Skeletal muscle satellite cell (primary cell): ENCODE measurements at regions not wholly inside any gene's neighbourhood (a gene's known extent, or its start where the extent isn't known, plus 50 kb on each side); places are given as distances from the start of the nearest gene placed in this dataset.
"Not testable (repeated sequence)": the region's sequence is repeated elsewhere in the genome, so short reads cannot be mapped to it uniquely, and the experiment has no call there.

Experiments used
- H3K27me3 ChIP-seq: 2 replicates; pipeline ENCODE4 v1.7.0; 2013; ENCODE audit warnings: low read length; ENCODE audit not compliant: control insufficient read depth, insufficient read depth
- H3K36me3 ChIP-seq: 2 replicates; pipeline ENCODE4 v1.7.0; 2013; ENCODE audit warnings: mild to moderate bottlenecking, control low read depth, low read length; ENCODE audit not compliant: insufficient read depth
- H3K4me1 ChIP-seq: 2 replicates; pipeline ENCODE4 v1.7.0; 2013; ENCODE audit warnings: low read length; ENCODE audit not compliant: control insufficient read depth, insufficient read depth
- H3K4me2 ChIP-seq: 2 replicates; pipeline ENCODE4 v1.7.0; 2013; ENCODE audit warnings: mild to moderate bottlenecking, low read length
- H3K4me3 ChIP-seq: 2 replicates; pipeline ENCODE4 v1.7.0; 2013; ENCODE audit warnings: low read length
- H3K9ac ChIP-seq: 2 replicates; pipeline ENCODE4 v1.7.0; 2013; ENCODE audit warnings: mild to moderate bottlenecking, low read depth, low read length, moderate library complexity
- H3K9me3 ChIP-seq: replicated peaks from 2 replicates; pipeline ENCODE4 v1.7.0; 2013; ENCODE audit warnings: mild to moderate bottlenecking, control low read depth, low read length

- Histone ChIP-seq H3K36me3 (no peaks in the 10 kb centered on the region), H3K9ac (no peak overlapping the region), H3K27me3 (no peaks in the 10 kb centered on the region), H3K4me2 (no peak overlapping the region), H3K9me3 (no peaks in the 10 kb centered on the region), H3K4me3 (no peak overlapping the region), H3K4me1 (no peaks in the 10 kb centered on the region)
These were observed 226.2 kb upstream of the TP63 start for GRCh38 chr3:189404797-189405484.

GRCh38 chr3:189406148-189406547, 225.0 kb upstream of the TP63 start:
- Histone ChIP-seq H3K36me3 (no peaks in the 10 kb centered on the region), H3K27me3 (no peaks in the 10 kb centered on the region), H3K9ac (no peak overlapping the region), H3K9me3 (no peaks in the 10 kb centered on the region), H3K4me3 (no peak overlapping the region), H3K4me1 (no peaks in the 10 kb centered on the region), H3K4me2 (no peak overlapping the region)

- Histone ChIP-seq H3K27me3 (no peaks in the 10 kb centered on the region), H3K36me3 (no peaks in the 10 kb centered on the region), H3K9ac (no peak overlapping the region)
These were observed 220.7 kb upstream of the TP63 start for GRCh38 chr3:189410522-189410921.

GRCh38 chr3:189419038-189419437, 212.2 kb upstream of the TP63 start:
- no peak overlapping the region for H3K4me3 ChIP-seq
- H3K4me1 ChIP-seq = no peaks in the 10 kb centered on the region
- no peaks in the 10 kb centered on the region for H3K36me3 ChIP-seq
- no peaks in the 10 kb centered on the region for H3K27me3 ChIP-seq
- H3K9me3 ChIP-seq = no peaks in the 10 kb centered on the region
- no peak overlapping the region for H3K9ac ChIP-seq
- no peak overlapping the region for H3K4me2 ChIP-seq

More at GRCh38 chr3:189410522-189410921, 220.7 kb upstream of the TP63 start:
- Histone ChIP-seq H3K4me3 (no peak overlapping the region), H3K4me2 (no peak overlapping the region), H3K4me1 (no peaks in the 10 kb centered on the region), H3K9me3 (no peaks in the 10 kb centered on the region)

GRCh38 chr3:189419683-189420082, 211.5 kb upstream of the TP63 start:
- Histone ChIP-seq H3K27me3 (no peaks in the 10 kb centered on the region), H3K4me2 (no peak overlapping the region), H3K9me3 (no peaks in the 10 kb centered on the region), H3K36me3 (no peaks in the 10 kb centered on the region), H3K9ac (no peak overlapping the region), H3K4me3 (no peak overlapping the region), H3K4me1 (no peaks in the 10 kb centered on the region)

- Histone ChIP-seq H3K9me3 (no peaks in the 10 kb centered on the region), H3K4me1 (no peaks in the 10 kb centered on the region), H3K4me2 (no peak overlapping the region), H3K36me3 (no peaks in the 10 kb centered on the region), H3K4me3 (no peak overlapping the region), H3K9ac (no peak overlapping the region), H3K27me3 (no peaks in the 10 kb centered on the region)
These were observed 206.3 kb upstream of the TP63 start for GRCh38 chr3:189424922-189425321.

GRCh38 chr3:189429019-189429418, 202.2 kb upstream of the TP63 start:
- Histone ChIP-seq H3K36me3 (no peaks in the 10 kb centered on the region), H3K9me3 (no peaks in the 10 kb centered on the region), H3K9ac (no peak overlapping the region), H3K27me3 (no peaks in the 10 kb centered on the region), H3K4me2 (no peak overlapping the region), H3K4me3 (no peak overlapping the region), H3K4me1 (no peaks in the 10 kb centered on the region)

- Histone ChIP-seq H3K9me3 (no peaks in the 10 kb centered on the region), H3K27me3 (no peaks in the 10 kb centered on the region), H3K9ac (no peak overlapping the region), H3K4me2 (no peak overlapping the region), H3K36me3 (no peaks in the 10 kb centered on the region), H3K4me1 (no peaks in the 10 kb centered on the region), H3K4me3 (no peak overlapping the region)
These were observed 201.0 kb upstream of the TP63 start for GRCh38 chr3:189430166-189430565.

- not testable (repeated sequence) for H3K36me3 ChIP-seq, H3K27me3 ChIP-seq
These were observed 188.9 kb upstream of the TP63 start for GRCh38 chr3:189442257-189442656.

GRCh38 chr3:189446959-189447560, 184.1 kb upstream of the TP63 start:
- peaks cover 6% of the 10 kb centered on the region for H3K4me1 ChIP-seq
- no peaks in the 10 kb centered on the region for H3K36me3 ChIP-seq
- no peaks in the 10 kb centered on the region for H3K9me3 ChIP-seq
- H3K27me3 ChIP-seq = no peaks in the 10 kb centered on the region
- H3K9ac ChIP-seq = no peak overlapping the region
- no peak overlapping the region for H3K4me3 ChIP-seq
- H3K4me2 ChIP-seq = no peak overlapping the region

More at GRCh38 chr3:189442257-189442656, 188.9 kb upstream of the TP63 start:
- not testable (repeated sequence) for H3K9ac ChIP-seq, H3K4me2 ChIP-seq, H3K4me1 ChIP-seq, H3K9me3 ChIP-seq, H3K4me3 ChIP-seq

GRCh38 chr3:189449084-189449483, 182.1 kb upstream of the TP63 start:
- Histone ChIP-seq H3K4me3 (no peak overlapping the region), H3K36me3 (no peaks in the 10 kb centered on the region), H3K9ac (no peak overlapping the region), H3K4me2 (no peak overlapping the region), H3K4me1 (peaks cover 6% of the 10 kb centered on the region), H3K9me3 (no peaks in the 10 kb centered on the region), H3K27me3 (no peaks in the 10 kb centered on the region)

GRCh38 chr3:189455009-189455408, 176.2 kb upstream of the TP63 start:
- Histone ChIP-seq H3K9ac (no peak overlapping the region), H3K4me2 (no peak overlapping the region), H3K4me3 (no peak overlapping the region), H3K9me3 (no peaks in the 10 kb centered on the region), H3K27me3 (no peaks in the 10 kb centered on the region), H3K36me3 (no peaks in the 10 kb centered on the region), H3K4me1 (no peaks in the 10 kb centered on the region)
